Caco-2 (cell line): ENCODE measurements at regions not wholly inside any gene's neighbourhood (a gene's known extent, or its start where the extent isn't known, plus 50 kb on each side); places are given as distances from the start of the nearest gene placed in this dataset.

Experiments
- BruUV-seq: library from RNA; stranded (reverse); fragments of 400-500 nt; replicated peaks from 2 replicates; lab custom pipeline; 2021; lab: Mats Ljungman, UMichigan
- CTCF ChIA-PET: fragments of 300-600 bp; sonication (Branson Sonifier 250); formaldehyde crosslinking; loops from one replicate; lab custom pipeline; 2022; ENCODE audit warnings: antibody characterized with exemption; lab: Charles Lee
- POLR2A ChIA-PET: fragments of 300-600 bp; sonication (Branson Sonifier 250); formaldehyde crosslinking; loops from one replicate; lab custom pipeline; 2022; ENCODE audit warnings: antibody characterized with exemption; lab: Charles Lee
- DNase-seq, 2 experiments: peaks; one replicate each; pipeline versions ENCODE4 v3.0.0 to v3.0.0-alpha.2; 2020 to 2022
- H3K27me3 ChIP-seq: replicated peaks from 2 replicates; pipeline ENCODE4 v1.6.0; 2011; ENCODE audit warnings: low read length; ENCODE audit not compliant: control insufficient read depth, insufficient read depth
- H3K36me3 ChIP-seq: 2 replicates; pipeline ENCODE4 v1.5.1; 2011; ENCODE audit warnings: low read length; ENCODE audit not compliant: control insufficient read depth, insufficient read depth
- H3K4me1 ChIP-seq: fragments of 250-450 bp; sonication (Bioruptor Pico); 2 replicates; pipeline ENCODE4 v1.5.1; 2020; ENCODE audit warnings: mild to moderate bottlenecking
- H3K4me3 ChIP-seq: 2 replicates; pipeline ENCODE4 v1.5.1; 2011; ENCODE audit warnings: low read depth, mild to moderate bottlenecking, control low read depth, low read length
- H3K9me3 ChIP-seq: fragments of 250-450 bp; sonication (Bioruptor Pico); 2 replicates; pipeline ENCODE4 v1.5.1; 2020; ENCODE audit warnings: mild to moderate bottlenecking, moderate library complexity
- H3K27ac Mint-ChIP-seq: one replicate; pipeline ENCODE4 v1.8.0; 2022; ENCODE audit warnings: mixed read lengths; ENCODE audit not compliant: unreplicated experiment
- H3K27me3 Mint-ChIP-seq: one replicate; pipeline ENCODE4 v1.8.0; 2022; ENCODE audit warnings: mixed read lengths; ENCODE audit not compliant: insufficient read depth, unreplicated experiment
- H3K36me3 Mint-ChIP-seq: one replicate; pipeline ENCODE4 v1.8.0; 2022; ENCODE audit warnings: mild to moderate bottlenecking, mixed read lengths; ENCODE audit not compliant: insufficient read depth, unreplicated experiment
- H3K4me1 Mint-ChIP-seq: one replicate; pipeline ENCODE4 v1.8.0; 2022; ENCODE audit warnings: low read depth, mixed read lengths; ENCODE audit not compliant: unreplicated experiment
- H3K4me3 Mint-ChIP-seq: one replicate; pipeline ENCODE4 v1.8.0; 2022; ENCODE audit warnings: mild to moderate bottlenecking, moderate library complexity, mixed read lengths; ENCODE audit not compliant: unreplicated experiment
- H3K9me3 Mint-ChIP-seq: one replicate; pipeline ENCODE4 v1.8.0; 2022; ENCODE audit warnings: mixed read lengths; ENCODE audit not compliant: unreplicated experiment
- intact Hi-C: fragments of 100-400 bp; cut with micrococcal nuclease; formaldehyde crosslinking; loops from one replicate; pipeline ENCODE4 v1.10.0; 2022; ENCODE audit not compliant: unreplicated experiment
- TF ChIP-seq, protein P1 (sequence below), 2 experiments: fragments of 200-600 bp in 1 of 2; IDR thresholded peaks; 1 replicate in 1 of 2; 2 replicates in 1 of 2; pipeline versions ENCODE4 v1.5.1 to v1.8.0; 2011 to 2022; ENCODE audit warnings: antibody characterized with exemption in 1 of 2, control low read depth in 1 of 2, inconsistent platforms in 1 of 2, low read depth in 1 of 2, low read length in 1 of 2, mild to moderate bottlenecking in 1 of 2, moderate library complexity in 1 of 2; ENCODE audit not compliant: insufficient read depth in 1 of 2, severe bottlenecking in 1 of 2, unreplicated experiment in 1 of 2

DNA sequence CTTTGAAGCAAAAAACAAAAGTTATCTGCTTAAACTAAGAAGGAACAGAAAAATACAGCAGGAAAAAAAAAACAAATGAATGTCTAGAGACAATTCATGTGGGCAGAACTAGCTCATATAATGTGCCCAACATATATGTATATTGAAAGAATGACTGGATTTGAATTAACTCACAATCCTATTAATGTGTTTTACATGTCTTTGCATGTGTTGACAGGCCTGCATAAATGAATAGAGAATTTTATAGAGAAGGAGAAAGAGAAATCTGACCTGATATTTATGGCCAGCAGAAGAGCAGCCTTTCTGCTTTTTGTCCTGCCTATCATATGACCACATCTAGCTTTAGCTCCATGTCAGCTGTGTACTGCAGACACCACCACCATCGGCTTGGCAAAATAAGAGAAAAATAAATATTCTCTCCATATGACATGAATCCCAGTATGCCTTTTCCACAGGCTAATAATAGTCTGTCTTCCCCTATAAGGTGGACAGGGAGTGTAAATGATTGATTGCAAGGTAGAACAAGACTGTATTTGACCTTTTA is 171.5 kb upstream of the PALMD start:
- no peaks in the 10 kb centered on the region for H3K9me3 Mint-ChIP-seq
- H3K36me3 Mint-ChIP-seq = no peaks in the 10 kb centered on the region
- no peaks in the 10 kb centered on the region for H3K36me3 ChIP-seq
- H3K27me3 Mint-ChIP-seq = peaks cover 2% of the 10 kb centered on the region
- H3K4me1 Mint-ChIP-seq = no peaks in the 10 kb centered on the region
- no peaks in the 10 kb centered on the region for H3K9me3 ChIP-seq
- no peak overlapping the region for H3K27ac Mint-ChIP-seq
- no peak overlapping the region for H3K4me3 ChIP-seq
- H3K27me3 ChIP-seq = no peaks in the 10 kb centered on the region
- no peaks in the 10 kb centered on the region for H3K4me1 ChIP-seq
- BruUV-seq = no TSS peak
- POLR2A ChIA-PET = no interaction called here
- DNase-seq = no peak
- H3K4me3 Mint-ChIP-seq = no peak overlapping the region
- CTCF ChIA-PET = no interaction called here
- TF ChIP-seq, protein P1, sequence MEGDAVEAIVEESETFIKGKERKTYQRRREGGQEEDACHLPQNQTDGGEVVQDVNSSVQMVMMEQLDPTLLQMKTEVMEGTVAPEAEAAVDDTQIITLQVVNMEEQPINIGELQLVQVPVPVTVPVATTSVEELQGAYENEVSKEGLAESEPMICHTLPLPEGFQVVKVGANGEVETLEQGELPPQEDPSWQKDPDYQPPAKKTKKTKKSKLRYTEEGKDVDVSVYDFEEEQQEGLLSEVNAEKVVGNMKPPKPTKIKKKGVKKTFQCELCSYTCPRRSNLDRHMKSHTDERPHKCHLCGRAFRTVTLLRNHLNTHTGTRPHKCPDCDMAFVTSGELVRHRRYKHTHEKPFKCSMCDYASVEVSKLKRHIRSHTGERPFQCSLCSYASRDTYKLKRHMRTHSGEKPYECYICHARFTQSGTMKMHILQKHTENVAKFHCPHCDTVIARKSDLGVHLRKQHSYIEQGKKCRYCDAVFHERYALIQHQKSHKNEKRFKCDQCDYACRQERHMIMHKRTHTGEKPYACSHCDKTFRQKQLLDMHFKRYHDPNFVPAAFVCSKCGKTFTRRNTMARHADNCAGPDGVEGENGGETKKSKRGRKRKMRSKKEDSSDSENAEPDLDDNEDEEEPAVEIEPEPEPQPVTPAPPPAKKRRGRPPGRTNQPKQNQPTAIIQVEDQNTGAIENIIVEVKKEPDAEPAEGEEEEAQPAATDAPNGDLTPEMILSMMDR (IDR thresholded peaks at IDR 0.05; ENCODE audit: insufficient read depth in 1 of 2, low read depth in 1 of 2, low read length in 1 of 2, severe bottlenecking in 1 of 2, unreplicated experiment in 1 of 2) = no peak
- intact Hi-C loops = no loop called here

DNA sequence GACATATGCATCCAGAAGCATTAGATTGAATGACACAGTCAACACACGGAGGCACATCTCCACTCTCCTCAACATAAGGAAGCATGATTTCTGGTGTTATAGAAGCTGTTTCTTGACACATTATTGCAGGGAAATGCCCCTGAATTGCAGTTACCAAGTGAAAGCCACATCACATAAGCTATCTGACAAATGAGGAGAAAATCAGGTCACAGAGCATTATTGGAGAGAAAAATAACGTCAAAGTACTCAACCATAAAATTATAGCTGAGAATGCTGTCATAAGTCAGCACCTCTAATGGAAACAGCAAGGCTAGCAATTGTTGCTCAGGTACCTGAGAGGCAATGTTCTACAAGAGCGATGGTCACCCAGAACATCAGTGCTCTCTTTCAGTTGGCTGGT is 169.9 kb upstream of the PALMD start:
- intact Hi-C loops = no loop called here
- Mint-ChIP-seq H3K36me3 (no peaks in the 10 kb centered on the region), H3K27ac (no peak overlapping the region), H3K4me3 (no peak overlapping the region), H3K9me3 (no peaks in the 10 kb centered on the region), H3K27me3 (peaks cover 2% of the 10 kb centered on the region), H3K4me1 (no peaks in the 10 kb centered on the region)
- Histone ChIP-seq H3K36me3 (no peaks in the 10 kb centered on the region), H3K4me3 (no peak overlapping the region), H3K27me3 (no peaks in the 10 kb centered on the region), H3K4me1 (no peaks in the 10 kb centered on the region), H3K9me3 (no peaks in the 10 kb centered on the region)
- POLR2A ChIA-PET = no interaction called here
- BruUV-seq = no TSS peak
- TF ChIP-seq, protein P1 (IDR thresholded peaks at IDR 0.05; ENCODE audit: insufficient read depth in 1 of 2, low read depth in 1 of 2, low read length in 1 of 2, severe bottlenecking in 1 of 2, unreplicated experiment in 1 of 2) = no peak
- CTCF ChIA-PET = no interaction called here
- no peak for DNase-seq

DNA sequence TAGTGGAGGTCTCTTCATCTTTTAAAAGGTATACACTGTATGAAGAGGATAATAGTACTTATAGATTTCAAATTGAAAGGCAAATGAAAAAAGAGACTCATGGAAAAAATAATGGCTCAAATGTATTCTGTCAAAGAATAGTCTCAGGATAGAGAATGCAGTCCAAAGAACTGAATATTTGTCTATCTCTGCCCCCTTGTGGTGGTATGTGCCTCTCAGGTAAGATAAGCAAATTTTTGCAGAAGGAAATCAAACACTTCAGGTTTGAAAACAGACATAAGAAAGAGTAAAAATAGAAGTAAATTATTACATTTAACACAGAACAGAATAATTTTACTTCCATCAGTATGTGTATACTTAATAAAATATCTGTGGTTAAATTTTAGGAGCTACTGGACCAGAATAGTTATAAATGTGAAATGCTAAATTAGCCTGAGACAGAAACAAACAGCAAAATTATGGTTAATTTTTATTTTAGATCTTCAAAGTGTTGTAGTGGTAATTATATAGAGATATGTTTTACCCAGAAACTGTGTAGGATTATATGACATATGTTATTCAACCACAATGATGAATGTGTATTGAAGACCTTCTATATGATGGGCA is 164.4 kb upstream of the PALMD start:
- BruUV-seq = no TSS peak
- H3K4me3 ChIP-seq = no peak overlapping the region
- Mint-ChIP-seq H3K4me1 (no peaks in the 10 kb centered on the region), H3K9me3 (no peaks in the 10 kb centered on the region), H3K27me3 (peaks cover 4% of the 10 kb centered on the region), H3K27ac (no peak overlapping the region), H3K36me3 (no peaks in the 10 kb centered on the region), H3K4me3 (no peak overlapping the region)
- no peaks in the 10 kb centered on the region for H3K9me3 ChIP-seq
- H3K4me1 ChIP-seq = no peaks in the 10 kb centered on the region
- intact Hi-C loops = loop anchor here (1.0 to 2.0 kb wide), 2 partner anchors 225 to 301 kb away; no protein-coding TSS in a partner anchor
- TF ChIP-seq, protein P1 (IDR thresholded peaks at IDR 0.05; ENCODE audit: insufficient read depth in 1 of 2, low read depth in 1 of 2, low read length in 1 of 2, severe bottlenecking in 1 of 2, unreplicated experiment in 1 of 2) = peak; percentile 21 to 60
- CTCF ChIA-PET = no interaction called here
- POLR2A ChIA-PET = no interaction called here
- no peaks in the 10 kb centered on the region for H3K36me3 ChIP-seq
- H3K27me3 ChIP-seq = no peaks in the 10 kb centered on the region
- peak; percentile 28 to 55 for DNase-seq
